HG02610 (cell line): ENCODE measurements at regions not wholly inside any gene's neighbourhood (a gene's known extent, or its start where the extent isn't known, plus 50 kb on each side); places are given as distances from the start of the nearest gene placed in this dataset.
"Not testable (repeated sequence)": the region's sequence is repeated elsewhere in the genome, so short reads cannot be mapped to it uniquely, and the experiment has no call there.

Experiments
- ATAC-seq: cut with Tn5 transposase; IDR thresholded peaks from one replicate; pipeline ENCODE4 v1.9.1; 2021; ENCODE audit warnings: mild to moderate bottlenecking, moderate library complexity; ENCODE audit not compliant: unreplicated experiment

- peak; percentile 45 for ATAC-seq
Measured at GRCh38 chr2:186349508-186349907, 136.6 kb upstream of the ZC3H15 start.

DNA sequence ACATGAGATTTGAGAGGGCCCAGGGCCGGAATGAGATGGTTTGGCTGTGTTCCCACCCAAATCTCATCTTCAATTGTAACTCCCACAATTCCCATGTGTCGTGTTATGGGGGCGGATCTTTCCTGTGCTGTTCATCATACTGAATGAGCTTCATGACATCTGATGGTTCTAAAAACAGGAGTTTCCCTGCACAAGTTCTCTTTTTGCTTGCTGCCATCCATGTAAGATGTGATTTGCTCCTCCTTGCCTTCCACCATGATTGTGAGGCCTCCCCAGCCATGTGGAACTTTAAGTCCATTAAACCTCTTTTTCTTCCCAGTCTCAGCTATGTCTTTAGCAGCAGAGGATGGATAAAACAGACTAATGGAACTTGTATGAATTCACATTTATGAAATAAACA is 131.9 kb upstream of the ZC3H15 start:
- not testable (repeated sequence) for ATAC-seq

DNA sequence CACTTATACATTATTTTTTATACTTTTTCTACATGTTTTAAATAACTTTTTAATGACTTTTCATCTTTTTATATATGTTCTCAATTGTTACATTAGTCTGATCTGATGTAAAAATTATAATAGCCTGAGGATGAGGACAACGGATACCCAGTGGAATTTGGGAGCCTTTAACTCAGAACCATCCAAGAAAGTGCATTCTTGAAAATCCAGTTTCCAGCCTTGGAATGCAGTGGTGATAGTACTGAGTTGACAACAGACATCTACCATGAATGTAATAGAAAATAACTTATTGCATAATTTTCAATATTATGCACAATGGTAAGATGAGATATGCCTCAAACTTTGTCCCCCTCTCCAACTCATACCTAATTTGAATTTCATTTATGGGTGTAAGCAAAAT is 120.7 kb upstream of the ZC3H15 start:
- ATAC-seq, result no peak

DNA sequence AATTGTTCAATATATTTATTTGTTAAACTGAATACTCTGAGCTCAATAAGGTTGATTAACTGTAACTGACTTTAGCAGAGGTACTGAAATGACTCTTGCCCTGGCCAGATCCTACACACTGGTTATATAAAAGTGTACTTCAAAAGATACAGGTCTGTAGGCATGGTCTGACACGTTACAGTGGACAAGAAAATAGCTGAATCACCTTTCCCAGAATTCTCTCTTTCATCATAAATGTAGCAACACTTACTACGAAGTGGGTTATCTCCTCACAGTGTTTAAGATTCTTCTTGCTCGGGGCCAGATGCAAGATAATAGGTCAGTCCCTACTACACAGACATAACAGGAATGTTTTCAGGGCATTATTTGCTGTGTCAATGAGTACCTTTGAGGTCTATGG is 107.0 kb upstream of the ZC3H15 start:
- ATAC-seq, result no peak

- ATAC-seq, result no peak
Measured at GRCh38 chr2:186380805-186381204, 105.3 kb upstream of the ZC3H15 start.

- ATAC-seq, result no peak
Measured at GRCh38 chr2:186381573-186381972, 104.5 kb upstream of the ZC3H15 start.

DNA sequence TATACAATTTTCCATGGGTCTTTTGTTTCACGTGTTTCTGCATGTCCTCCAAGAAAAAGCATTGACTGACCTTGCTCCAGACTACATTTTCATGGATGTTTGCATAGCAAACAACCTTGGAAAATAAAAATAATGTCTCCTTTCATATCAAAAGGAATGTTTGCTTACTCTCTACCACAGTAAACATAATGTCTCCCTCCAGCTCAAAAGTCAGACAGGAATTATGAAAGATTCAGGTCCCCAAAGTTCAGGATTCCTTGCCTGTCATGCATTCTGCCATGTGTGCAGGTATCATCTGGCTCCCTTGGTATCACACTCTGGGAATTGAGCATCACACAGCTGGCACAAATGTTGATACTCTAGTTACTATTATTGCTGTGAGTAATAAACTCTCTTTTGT is 103.1 kb upstream of the ZC3H15 start:
- ATAC-seq, result no peak

DNA sequence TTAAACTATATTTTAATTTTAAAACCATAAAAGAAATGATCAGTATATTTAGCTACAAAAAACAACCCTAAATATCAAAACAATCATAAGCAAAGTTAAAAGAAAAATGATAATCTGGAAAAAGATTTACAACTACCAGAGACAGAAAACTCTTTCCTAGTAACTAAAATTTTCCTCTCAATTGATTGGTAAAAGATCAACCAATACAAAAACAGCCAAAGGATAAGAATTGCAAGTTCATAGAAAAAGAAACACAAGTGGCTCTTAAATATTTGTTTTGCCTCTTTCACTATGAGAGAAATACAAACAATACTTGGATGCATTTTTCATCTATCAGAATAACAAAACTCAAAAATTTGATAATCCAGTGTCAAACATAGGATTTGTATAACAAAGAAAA is 101.8 kb upstream of the ZC3H15 start:
- no peak for ATAC-seq

DNA sequence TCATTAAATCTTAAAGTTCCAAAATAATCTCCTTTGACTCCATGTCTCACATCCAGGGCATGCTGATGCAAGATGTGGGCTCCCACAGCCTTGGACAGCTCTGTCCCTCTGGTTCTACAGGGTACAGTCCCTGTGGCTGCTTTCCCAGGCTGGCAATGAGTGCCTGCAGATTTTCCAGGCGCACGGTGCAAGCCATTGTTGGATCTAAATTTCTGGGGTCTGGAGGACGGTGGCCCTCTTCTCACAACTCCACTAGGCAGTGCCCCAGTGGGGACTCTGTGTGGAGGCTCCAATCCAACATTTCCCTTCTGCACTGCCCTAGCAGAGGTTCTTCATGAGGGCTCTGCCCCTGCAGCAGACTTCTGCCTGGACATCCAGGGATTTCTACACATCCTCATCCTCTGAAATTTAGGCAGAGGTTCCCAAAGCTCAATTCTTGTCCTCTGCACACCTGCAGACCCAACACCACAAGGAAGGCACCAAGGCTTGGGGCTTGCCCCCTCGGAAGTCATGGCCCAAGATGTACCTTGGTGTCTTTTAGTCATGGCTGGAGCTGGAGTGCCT is 100.3 kb upstream of the ZC3H15 start:
- ATAC-seq, result not testable (repeated sequence)

- peak; percentile 92 for ATAC-seq
Measured at GRCh38 chr2:186399082-186399644, 86.9 kb upstream of the ZC3H15 start.

DNA sequence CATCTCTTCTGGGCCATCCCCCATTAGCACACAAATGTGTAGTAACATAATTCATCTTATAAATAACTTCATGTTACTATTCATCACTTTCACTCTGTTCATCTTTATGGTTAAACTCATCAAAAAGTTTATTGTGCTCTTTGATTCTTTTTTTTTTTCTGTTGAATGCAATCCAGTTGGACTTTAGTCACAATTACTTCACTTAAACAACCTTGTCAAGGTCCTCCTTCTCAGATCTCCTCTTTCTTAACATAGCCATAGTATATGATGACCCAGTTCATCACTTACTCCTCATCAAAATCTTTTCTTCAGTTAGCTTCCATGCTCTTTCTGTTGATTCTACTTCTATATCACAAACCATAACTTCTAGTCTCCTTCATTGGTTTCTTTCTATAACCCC is 80.2 kb upstream of the ZC3H15 start:
- no peak for ATAC-seq

DNA sequence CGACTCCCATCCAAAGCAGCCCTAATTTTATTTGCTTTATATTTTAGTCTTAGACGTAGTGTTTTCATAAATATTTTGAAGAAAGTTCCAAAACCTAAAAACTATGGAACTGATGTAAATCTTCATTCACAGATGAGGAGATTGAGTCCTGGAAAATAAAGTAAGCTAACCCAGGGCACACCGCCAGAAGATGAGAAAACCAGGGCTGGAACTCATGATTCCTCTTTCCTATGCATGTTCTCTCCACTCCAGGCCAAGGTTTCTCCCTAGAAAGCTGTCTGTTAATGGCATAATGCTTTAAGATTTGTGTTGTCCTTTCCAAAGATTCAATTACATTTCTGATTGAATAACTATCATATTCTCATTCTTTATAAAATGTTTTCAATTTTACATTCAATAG is 78.4 kb upstream of the ZC3H15 start:
- ATAC-seq, result no peak

DNA sequence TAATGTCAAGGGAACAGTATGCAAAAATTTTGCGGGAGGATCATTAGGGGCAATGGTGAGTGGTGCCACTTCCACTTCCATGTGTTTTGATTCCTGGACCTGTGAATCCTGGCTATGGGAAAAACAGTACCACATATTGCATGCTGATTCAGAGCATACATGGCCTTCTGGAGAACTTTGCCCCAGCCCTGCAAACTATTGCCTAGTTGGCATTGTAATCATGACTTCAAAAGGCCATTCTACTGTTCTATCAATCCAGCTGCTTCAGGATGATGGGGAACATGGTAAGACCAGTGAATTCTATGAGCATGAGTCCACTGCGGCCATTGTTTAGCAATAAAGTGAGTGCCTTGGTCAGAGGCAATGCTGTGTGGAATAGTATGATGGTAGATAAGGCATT is 75.3 kb upstream of the ZC3H15 start:
- no peak for ATAC-seq

DNA sequence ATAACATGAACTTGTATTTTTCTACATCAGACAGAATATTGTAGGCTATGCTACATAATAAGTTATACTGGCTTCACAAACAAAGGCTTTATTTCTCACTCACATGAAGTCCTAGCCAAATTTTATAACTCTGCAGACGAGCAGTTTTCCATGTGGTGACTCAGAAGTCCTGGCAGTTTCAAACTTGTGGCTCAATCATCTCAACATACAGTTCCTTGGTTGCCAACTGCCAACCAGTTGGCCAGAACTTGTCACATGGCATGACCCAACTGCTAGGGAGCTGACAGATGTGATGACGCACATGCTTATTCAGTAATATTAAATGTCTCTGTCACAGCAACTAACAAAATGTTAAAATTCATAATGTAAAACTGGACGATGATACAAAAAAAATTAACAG is 63.8 kb upstream of the ZC3H15 start:
- no peak for ATAC-seq

DNA sequence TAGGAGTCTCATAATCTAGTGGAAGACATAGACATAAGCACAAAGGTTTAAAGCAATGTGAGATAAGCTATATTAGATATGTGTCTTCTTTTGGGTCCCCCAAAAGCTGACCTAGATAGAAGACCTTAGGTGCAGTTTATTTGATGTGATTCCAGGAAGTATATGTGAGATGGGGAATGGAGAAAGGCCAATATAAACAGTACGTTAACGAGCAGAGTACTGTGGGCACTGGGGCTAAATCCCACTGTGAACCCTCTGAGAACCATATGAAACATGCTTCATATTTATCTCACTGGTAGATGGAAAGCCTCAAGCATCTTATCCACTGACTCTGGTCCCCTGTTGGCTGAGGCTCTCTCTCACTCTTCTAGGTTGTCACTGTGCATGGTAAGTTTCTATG is 62.6 kb upstream of the ZC3H15 start:
- no peak for ATAC-seq

DNA sequence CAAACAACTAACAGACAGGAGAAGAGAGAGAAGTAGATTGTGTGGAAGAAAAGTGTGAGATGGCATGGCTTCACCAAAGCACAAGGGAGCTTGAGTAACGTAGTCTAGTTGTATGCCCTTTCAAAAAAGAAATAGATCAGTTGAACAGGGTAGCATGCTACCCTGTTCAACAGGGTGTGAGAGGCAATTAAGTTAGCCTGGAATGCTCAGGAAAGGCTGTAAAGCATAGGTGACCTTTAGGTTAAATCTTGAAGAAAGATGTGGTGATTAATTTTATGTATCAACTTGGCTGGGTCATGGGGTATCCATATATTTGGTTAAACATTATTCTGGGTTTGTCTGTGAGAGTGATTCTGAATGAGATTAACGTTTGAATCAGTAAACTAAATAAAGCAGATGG is 61.8 kb upstream of the ZC3H15 start:
- ATAC-seq, result no peak

- no peak for ATAC-seq
Measured at GRCh38 chr2:186425576-186425975, 60.5 kb upstream of the ZC3H15 start.

DNA sequence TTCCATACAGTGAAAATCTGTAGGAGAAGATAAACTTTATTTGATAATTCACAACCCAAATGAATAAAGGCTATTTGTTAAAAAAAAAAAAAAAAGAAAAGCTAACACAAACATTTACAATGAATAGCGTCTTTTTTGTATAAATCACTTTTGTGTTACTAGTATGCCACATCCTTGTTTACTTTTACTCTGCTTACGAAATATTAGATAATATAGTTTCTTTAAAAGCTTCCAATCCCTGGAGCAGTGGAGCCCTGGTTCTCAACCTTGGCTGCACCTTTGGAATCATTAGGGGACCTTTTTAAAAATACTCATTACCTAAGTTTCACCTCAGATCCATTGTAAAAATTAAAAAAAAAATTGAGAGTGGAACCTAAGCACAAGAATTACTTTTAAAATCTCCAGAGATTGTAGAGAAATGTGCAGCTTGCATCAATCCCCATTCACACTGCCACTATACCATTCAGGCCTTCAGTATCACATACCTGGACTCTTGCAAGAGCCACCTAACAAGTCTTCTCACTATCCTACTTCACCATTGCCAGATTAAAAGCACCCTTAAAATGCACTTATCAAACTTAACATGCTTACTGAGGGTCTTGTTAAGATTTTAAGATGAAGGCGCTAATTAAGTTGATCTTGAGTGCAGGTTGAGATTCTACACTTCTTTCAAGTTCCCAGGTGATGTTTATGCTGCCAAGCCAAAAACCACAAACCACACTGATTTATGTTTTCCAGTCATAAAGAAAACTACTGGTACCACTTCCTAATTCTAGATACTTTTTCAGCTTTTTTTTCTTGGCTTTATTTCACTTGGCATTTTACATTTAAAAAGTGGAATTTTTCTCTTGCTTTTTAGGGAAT is 59.7 kb upstream of the ZC3H15 start:
- peak; percentile 95 for ATAC-seq

DNA sequence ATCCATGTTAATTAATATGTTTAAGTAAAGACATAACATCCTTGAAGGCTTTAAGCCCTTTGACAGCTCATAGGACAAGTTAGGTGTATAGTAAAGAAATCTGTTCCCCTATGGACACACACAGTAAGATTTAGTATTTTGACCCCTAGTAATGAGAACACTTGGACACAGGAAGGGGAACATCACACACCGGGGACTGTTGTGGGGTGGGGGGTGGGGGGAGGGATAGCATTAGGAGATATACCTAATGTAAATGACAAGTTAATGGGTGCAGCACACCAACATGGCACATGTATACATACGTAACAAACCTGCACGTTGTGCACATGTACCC is 59.1 kb upstream of the ZC3H15 start:
- peak; percentile 34 for ATAC-seq

- ATAC-seq, result no peak
Measured at GRCh38 chr2:186427970-186428369, 58.1 kb upstream of the ZC3H15 start.

DNA sequence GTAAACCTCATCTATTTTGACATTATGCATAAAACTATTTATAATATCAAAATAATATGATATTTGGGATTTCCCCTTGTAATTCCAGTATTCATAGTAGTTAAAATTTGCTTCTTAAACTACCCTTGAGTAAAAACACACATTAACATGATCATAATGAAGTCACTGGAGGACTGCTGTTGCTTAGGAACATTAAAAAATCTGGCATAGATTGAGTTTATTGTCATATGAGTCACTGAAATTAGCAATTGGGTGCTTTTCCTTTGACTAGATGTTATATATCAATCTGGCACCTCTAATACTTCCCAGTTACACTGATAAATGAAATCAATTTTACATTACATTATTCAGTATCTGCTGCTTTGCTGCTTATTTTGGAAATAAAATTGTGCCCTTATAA is 57.0 kb upstream of the ZC3H15 start:
- no peak for ATAC-seq

DNA sequence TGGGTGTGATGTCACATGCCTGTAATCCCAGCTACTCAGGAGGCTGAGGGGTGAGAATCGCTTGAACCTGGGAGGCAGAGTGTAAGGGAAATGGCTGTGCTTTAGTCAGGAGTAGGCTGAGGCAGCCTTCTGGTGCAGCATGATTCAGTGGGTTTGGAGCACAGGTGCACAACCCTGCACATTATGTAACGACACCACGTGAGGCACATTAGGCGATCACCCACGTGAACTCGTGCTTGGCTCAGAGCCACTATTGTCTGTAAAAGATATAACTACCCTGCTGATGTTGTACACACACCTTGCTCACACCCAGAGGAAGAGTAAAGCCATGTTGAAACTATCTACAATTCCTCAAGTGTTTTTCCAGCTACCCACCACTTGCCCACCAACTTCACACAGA is 54.8 kb upstream of the ZC3H15 start:
- ATAC-seq, result no peak

DNA sequence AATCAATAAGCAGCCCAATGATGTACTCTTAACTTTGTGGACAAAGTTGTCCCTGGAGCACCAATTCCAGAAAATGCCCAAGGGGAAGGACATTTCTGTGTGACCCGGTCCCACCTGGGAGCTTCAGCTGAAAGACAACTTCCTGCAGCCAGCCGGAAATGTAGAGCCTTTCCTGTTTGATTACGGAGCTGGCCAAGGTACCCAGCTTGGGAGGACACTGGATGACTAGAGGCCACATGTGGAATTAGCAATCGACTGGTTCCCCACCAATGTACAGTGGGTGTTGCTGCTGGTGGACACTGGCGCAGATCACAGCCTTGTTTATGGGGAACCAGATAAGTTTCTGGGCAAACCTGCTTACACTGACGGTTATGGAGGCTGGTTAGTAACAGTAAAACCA is 53.0 kb upstream of the ZC3H15 start:
- ATAC-seq, result no peak
